Right forelimb (tissue), 1 donor: ENCODE measurements at regions not wholly inside any gene's neighbourhood (a gene's known extent, or its start where the extent isn't known, plus 50 kb on each side); places are given as distances from the start of the nearest gene placed in this dataset.

Experiments used
- DNase-seq: peaks from one replicate; pipeline ENCODE4 v3.0.0-alpha.2; 2018

GRCh38 chr1:14220811-14221210, 377.7 kb upstream of the KAZN start:
- no peak for DNase-seq

DNA sequence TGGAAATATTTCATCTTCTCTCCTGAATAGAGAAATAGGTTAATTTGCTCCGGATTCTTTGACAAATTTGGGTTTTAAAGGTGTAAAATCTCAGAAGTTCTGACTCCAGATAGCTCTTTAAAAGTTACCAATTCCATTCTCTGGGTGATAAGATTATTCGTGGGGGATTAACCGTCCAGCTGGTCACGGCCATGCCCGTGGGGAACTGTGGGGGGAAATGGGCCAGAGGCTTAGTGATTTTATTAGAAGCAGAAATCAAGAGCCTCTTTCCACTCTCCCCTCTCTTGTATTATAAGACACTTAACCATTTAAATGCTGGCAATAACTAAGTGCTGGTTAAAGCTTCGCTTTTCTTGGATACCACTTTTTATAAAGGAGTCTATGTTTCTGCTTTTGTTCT, 376.4 kb upstream of the KAZN start:
- no peak for DNase-seq

DNA sequence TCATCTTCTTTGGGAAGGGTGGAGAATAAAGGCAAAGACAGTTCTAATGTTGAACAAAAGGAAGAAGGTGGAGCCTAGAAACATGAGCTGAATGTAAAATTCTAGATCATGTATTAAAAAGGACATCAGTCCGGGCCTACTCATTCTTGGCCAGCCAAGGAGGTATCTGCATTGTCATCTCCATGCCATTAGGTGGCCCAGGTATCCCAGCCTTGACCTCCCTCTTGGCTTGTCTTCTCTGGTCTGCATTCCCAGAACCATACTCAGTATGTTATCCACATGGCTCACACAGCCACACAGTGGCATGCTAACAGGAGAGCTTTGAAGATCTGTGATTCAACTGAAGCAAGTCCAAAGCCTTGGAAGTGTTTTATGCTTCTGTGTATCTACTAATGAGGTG, 369.8 kb upstream of the KAZN start:
- DNase-seq = no peak

DNA sequence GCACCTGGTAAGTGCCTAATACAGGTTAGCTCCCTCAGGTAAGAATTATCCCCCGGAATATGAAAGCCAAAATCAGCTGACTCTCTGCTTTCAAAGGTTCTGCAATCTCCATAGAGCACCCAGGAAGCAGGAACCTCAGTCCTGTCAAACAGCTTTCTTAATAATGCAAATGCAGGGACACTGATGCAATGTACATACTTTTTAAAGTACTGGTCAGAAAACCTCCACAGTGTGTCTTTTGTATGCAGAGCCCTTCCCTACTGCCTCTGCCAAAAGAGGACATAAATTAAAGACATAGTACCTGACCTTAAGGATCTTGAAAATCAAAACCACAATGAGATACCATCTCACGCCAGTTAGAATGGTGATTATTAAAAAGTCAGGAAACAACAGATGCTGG, 365.0 kb upstream of the KAZN start:
- no peak for DNase-seq

DNA sequence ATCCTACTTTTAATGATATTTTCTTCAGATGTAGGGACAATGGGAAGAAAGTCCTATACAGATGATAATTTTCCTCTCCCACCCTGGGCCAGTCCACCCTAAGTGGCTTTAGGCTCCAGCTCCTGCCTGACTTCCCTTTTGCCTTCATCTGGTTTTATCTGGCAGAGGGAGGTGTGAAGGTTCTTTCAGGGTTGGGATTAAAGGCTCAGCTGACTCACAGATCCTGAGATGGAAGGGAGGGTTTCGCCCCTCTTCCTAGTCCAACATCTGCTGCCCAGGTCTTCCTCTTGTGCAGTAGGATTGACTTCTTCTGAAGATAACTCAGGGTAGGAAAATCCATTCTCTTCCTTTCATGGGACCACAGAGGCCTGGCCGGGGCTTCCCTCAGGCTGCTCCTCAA, 362.4 kb upstream of the KAZN start:
- no peak for DNase-seq

DNA sequence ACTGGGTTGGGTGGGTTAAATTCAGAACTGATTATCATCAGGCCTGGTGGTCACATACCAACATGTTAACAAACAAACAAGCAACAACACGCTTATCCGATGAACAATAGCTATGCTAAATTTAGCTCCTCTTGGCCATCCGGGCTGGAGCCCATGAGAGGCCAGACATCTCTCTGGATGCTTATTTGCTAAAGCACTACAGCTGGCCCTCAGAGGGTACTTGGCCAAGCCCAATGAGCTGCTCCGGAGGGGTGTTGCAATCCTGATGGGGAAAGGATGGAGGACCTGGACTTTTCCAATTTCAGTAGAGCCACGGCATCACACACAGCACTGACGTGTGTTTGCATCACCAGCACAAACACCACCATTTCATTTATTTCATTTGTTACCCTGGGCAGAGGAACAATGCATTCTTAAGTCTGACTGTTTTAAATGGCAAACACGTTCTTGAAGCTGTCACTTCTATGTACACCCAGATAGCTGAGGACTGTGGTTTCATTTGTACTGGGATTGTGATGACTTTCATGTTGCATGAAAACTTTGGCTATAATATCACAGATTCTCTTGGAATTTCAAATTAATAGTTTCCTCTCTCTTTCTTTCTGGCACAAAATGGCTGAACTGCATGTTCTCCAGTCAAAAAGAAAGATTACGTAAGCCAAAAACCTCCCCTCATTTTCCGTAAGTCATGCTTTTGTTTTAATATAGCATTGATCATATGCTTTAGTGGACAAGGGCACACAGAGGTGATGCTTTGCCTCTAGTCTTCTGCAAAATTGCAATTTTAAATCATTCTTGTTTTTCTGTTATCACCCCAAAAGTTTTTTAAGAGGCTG, 359.8 kb upstream of the KAZN start:
- no peak for DNase-seq

- no peak for DNase-seq
Observed at GRCh38 chr1:14240265-14240664, 358.2 kb upstream of the KAZN start.

DNA sequence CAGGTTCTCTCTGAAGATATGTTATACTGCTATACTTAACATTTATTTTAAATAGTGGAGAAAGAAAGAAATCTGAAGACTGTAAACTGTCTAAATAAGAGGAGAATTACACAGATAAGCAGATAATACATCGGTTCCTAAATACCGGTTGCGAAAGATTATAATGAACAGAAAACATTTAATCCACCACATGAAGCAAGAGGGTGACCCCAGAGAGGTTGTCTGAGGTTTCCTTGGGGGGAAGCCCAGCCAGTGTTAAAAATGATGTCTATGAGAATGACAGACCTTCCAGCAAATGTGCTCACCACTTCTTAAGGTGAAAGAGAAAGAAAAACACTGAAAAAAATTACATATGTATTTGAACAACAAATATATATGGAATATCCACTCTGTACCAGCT, 356.4 kb upstream of the KAZN start:
- no peak for DNase-seq

DNA sequence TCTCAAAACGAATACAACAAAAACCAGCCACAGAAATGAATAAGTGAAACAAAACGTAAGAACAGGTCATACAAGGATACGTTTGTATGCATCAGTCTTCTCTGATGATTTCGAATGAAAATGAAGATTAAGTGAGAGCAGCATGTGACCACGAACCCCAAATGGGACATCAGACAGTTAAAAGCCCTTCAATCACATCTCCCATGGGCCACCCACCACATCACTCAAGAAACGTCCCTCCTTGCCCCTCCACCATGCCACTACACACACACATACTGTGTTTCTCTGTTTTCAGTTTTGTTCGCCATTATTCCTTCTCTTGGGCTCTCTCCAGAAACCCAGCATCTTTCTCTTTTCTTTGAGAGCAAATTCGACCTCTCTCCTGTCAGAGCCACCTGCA, 355.6 kb upstream of the KAZN start:
- DNase-seq = no peak

GRCh38 chr1:14245954-14246353, 352.5 kb upstream of the KAZN start:
- no peak for DNase-seq

- DNase-seq = no peak
Observed at GRCh38 chr1:14246471-14246870, 352.0 kb upstream of the KAZN start.

GRCh38 chr1:14247666-14248065, 350.8 kb upstream of the KAZN start:
- DNase-seq = no peak

- DNase-seq = no peak
Observed at GRCh38 chr1:14251871-14252270, 346.6 kb upstream of the KAZN start.

DNA sequence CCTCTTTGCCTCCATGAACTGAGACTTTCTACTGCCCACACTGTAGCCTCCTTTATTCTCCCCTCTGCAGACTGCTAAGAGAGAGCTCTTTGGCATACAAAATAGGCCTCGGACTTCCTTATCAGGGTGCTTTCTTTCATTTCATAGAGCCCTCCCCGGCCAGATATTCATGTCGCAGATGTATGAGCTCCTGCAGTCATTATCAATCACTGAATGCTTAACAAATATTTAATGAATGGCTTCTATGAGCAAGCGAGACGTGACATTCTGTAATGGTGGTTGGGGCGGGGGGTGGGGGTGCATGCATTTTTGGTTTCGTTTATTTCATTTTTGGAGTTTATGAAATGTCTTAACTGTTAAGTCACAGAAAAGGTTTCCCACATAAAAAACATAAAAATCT, 344.8 kb upstream of the KAZN start:
- no peak for DNase-seq

GRCh38 chr1:14254251-14254650, 344.2 kb upstream of the KAZN start:
- DNase-seq = peak; percentile 51

GRCh38 chr1:14255233-14255632, 343.3 kb upstream of the KAZN start:
- no peak for DNase-seq

DNA sequence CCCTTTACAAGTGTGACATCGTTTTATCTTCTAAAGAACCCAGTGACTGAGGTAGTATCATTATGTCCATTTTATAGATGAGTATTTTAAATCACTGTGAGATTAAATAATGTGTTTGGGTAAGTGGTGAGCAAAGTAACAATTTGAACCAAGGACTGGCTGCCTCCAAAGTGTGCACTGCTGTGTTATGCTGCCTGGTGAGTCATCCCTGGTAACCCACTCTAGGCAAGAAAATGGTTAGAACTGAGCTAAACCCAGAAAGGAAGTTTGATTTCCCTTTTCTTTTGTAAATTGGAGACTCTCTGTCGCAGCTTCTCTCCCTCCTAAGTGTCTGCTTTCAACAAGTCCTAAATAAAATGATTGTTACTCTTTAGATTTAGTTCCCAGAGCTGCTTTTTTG, 342.8 kb upstream of the KAZN start:
- no peak for DNase-seq

DNA sequence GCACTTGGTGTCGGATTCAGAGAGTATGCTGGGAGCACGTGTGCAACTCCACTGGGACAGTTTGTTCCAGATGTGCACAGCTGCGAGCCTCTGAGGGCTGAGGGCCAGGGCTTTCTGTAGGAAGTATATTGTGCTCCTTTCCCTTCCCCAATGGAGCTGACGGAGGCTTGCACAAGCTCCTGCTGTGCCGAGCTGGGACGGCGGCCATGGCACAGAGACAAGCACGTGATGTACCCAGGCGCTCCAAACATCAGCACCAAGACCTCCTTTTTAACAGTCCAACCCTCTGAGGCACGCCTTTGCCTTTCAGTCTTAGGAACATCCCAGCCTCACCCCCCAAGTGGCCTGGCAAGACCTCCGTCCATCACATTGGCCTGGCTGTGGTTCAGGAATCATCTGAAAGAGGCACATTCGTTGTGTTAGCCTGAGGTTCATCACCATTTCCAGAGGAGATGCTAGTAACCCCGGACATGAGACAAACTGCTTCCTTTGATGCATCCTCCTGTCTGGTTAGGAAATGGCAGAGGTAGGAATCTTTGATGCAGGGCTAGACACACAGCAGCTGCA, 339.2 kb upstream of the KAZN start:
- DNase-seq = peak; percentile 89

GRCh38 chr1:14260480-14260879, 338.0 kb upstream of the KAZN start:
- no peak for DNase-seq

DNA sequence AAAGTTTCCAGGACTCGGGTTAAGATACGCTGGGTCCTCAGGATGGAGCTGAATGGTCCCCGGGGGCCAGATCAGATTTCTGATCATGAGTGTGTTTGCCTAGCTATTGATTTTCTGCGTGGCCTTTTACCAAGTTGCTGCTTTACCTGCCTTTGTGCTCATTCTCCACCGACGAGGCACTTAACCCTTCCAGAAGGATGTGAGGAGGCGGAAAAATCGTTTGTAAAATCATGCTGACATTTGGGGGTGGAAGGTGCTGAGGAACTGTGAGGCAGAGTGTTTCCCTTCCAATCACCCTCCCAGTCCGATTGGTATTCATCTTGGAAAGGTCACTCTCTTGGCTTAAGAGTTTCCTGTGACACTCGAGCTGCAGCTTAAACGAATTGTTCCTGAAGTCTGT, 337.1 kb upstream of the KAZN start:
- no peak for DNase-seq

DNA sequence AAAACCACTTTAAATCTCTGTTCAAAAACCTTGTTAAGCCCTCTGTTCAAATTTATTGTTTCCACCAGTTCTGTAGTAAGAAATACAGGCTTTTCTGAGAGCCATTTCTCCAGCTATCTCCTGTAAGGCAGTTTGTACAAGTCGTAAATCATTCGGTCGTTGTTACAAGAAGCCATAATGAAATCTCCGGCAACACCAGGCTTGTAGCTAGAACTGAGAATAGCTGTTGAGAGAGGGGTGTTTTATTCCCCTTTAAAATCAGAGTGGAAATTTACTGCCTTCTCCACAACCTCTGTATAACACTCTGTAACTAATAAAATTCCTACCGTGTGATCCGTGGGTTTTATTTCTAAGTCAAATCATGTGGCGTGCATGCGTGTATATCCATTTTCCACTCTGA, 335.8 kb upstream of the KAZN start:
- DNase-seq = no peak

- no peak for DNase-seq
Observed at GRCh38 chr1:14263225-14263624, 335.3 kb upstream of the KAZN start.

DNA sequence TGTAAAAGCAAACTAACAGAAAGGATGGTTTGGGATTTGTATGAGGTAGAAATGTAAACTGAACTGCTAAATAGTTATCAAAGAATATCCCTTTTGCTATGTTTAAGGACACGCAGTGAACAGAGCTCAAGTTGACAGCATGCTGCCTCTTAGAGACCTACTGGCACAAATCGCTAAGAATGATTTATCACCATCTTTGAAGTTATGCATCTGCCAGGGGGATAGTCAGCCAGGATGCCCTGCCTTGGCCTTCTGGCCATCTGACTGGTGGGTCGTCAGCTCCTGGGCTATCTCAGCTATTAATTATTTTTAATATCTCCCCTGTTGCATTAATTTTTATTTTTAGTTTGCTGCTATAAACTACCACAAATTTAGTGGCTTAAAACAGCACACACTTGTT, 334.8 kb upstream of the KAZN start:
- DNase-seq = no peak

GRCh38 chr1:14265495-14265894, 333.0 kb upstream of the KAZN start:
- DNase-seq = no peak

DNA sequence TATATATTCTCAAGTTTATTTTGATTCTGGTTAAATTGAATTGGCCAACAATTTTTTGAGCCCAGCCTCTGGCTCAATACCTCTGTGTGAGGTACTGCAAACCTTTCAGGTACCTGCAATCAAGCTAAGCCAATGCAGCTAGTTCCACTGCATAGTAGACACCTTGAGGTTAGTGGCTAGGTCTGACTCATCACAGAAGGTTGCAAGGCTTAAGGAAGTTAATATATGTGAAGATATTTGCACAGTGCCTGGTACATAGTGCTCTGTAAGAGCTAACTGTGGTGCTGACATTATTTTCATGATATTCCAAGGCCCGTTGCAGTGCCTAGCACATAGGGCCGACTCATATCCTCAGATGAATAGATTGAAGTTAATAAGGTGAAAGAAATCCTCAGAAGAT, 330.5 kb upstream of the KAZN start:
- DNase-seq = no peak
